Spinal cord (tissue), 9 donors: ENCODE measurements at regions not wholly inside any gene's neighbourhood (a gene's known extent, or its start where the extent isn't known, plus 50 kb on each side); places are given as distances from the start of the nearest gene placed in this dataset.

ENCODE experiments used
- DNase-seq, 6 donors: peaks; one replicate each; pipeline versions ENCODE4 v3.0.0 to v3.0.0-alpha.2; 2013 to 2015; ENCODE audit warnings: low spot score in 6 of 6, low read depth in 4 of 6
- H3K27ac ChIP-seq: one replicate; pipeline ENCODE4 v1.5.1; 2013; ENCODE audit warnings: low read depth, low read length, control low read depth
- H3K27me3 ChIP-seq: one replicate; pipeline ENCODE4 v1.6.1; 2013; ENCODE audit warnings: low read length; ENCODE audit not compliant: control insufficient read depth, insufficient read depth
- H3K36me3 ChIP-seq: one replicate; pipeline ENCODE4 v1.6.1; 2013; ENCODE audit warnings: low read length; ENCODE audit not compliant: control insufficient read depth, insufficient read depth
- H3K4me1 ChIP-seq: one replicate; pipeline ENCODE4 v1.6.1; 2013; ENCODE audit warnings: low read length; ENCODE audit not compliant: control insufficient read depth, insufficient read depth
- H3K4me3 ChIP-seq: one replicate; pipeline ENCODE4 v1.5.1; 2013; ENCODE audit warnings: low read depth, low read length, control low read depth
- H3K9me3 ChIP-seq: one replicate; pipeline ENCODE4 v1.6.1; 2013; ENCODE audit warnings: low read length; ENCODE audit not compliant: control insufficient read depth, insufficient read depth
- WGBS: methylation state at CpG from one replicate; pipeline ENCODE4 v1.1.5; 2013; ENCODE audit warnings: missing lambda C conversion rate; ENCODE audit not compliant: insufficient coverage; 5-methylcytosine and 5-hydroxymethylcytosine counted together
- donor health status: healthy.

- WGBS: no CpG with 5 or more reads among the region's 2 CpGs
- Histone ChIP-seq H3K4me3 (no peak overlapping the region), H3K36me3 (no peaks in the 10 kb centered on the region)
Observed at GRCh38 chr4:163815776-163816175, 321.3 kb downstream of the TMA16 start.

GRCh38 chr4:163816494-163816893, 322.0 kb downstream of the TMA16 start:
- H3K36me3 ChIP-seq: no peaks in the 10 kb centered on the region
- H3K27ac ChIP-seq: no peak overlapping the region
- no peak for DNase-seq
- no CpG with 5 or more reads among the region's 1 CpG for WGBS
- no peaks in the 10 kb centered on the region for H3K27me3 ChIP-seq
- no peaks in the 10 kb centered on the region for H3K4me1 ChIP-seq
- H3K9me3 ChIP-seq: no peaks in the 10 kb centered on the region
- H3K4me3 ChIP-seq: no peak overlapping the region

More at GRCh38 chr4:163815776-163816175, 321.3 kb downstream of the TMA16 start:
- Histone ChIP-seq H3K9me3 (no peaks in the 10 kb centered on the region), H3K4me1 (no peaks in the 10 kb centered on the region), H3K27me3 (no peaks in the 10 kb centered on the region), H3K27ac (no peak overlapping the region)
- DNase-seq: peak in 1 of 6 donors; percentile 66

- Histone ChIP-seq H3K36me3 (no peaks in the 10 kb centered on the region), H3K4me1 (no peaks in the 10 kb centered on the region), H3K4me3 (no peak overlapping the region), H3K27me3 (no peaks in the 10 kb centered on the region), H3K9me3 (no peaks in the 10 kb centered on the region), H3K27ac (no peak overlapping the region)
- no peak for DNase-seq
- 82% methylated on average over 3 of the region's 3 CpGs for WGBS
Observed at GRCh38 chr4:163818673-163819072, 324.2 kb downstream of the TMA16 start.

DNA sequence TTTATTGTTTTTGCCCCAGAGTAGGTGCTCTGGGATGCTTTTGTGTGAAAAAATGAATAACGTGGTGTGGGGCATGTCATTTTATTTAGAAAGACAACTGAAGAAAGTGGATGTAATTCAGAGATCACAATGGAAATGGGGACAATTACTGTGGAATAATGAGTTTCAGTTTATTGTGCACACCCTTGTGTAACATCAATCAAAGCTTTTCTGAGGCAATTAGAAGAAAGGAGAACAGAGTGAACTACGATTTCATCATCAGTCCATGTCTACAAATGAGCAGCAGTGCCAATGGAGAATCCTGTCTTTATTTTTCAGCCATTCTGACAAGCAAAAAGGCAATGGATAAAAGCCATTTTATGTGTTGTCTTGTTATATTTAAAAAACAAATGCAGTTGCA, 339.2 kb downstream of the TMA16 start:
- Histone ChIP-seq H3K9me3 (no peaks in the 10 kb centered on the region), H3K36me3 (no peaks in the 10 kb centered on the region), H3K4me3 (no peak overlapping the region), H3K4me1 (no peaks in the 10 kb centered on the region), H3K27ac (no peak overlapping the region), H3K27me3 (no peaks in the 10 kb centered on the region)
- WGBS: 25% methylated on average over 1 of the region's 2 CpGs
- peak in 1 of 6 donors; percentile 45 for DNase-seq

GRCh38 chr4:163846008-163846407, 351.5 kb downstream of the TMA16 start:
- Histone ChIP-seq H3K27ac (no peak overlapping the region), H3K4me1 (no peaks in the 10 kb centered on the region), H3K27me3 (no peaks in the 10 kb centered on the region), H3K4me3 (no peak overlapping the region), H3K36me3 (no peaks in the 10 kb centered on the region), H3K9me3 (no peaks in the 10 kb centered on the region)
- 100% methylated on average over 1 of the region's 3 CpGs for WGBS
- DNase-seq: no peak

DNA sequence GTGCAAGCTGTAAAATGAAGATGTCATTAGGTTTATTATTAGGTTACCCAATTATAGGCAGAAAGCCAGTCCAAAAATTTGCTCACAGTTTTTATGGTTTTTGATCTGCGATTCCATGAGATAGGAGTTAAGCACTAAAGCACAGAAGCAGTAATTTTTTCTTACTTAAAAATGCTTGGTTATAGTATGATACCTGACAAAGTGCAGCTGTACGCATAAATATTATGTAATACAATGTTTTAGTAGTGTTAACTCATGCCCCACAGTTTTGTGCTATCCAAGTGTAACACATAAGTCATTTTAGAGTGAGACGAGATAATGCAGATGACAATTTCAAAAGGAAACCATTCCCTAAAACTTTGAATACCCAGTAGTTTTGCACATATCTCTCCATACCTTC, 357.8 kb downstream of the TMA16 start:
- H3K27me3 ChIP-seq: no peaks in the 10 kb centered on the region
- H3K4me1 ChIP-seq: no peaks in the 10 kb centered on the region
- no peak overlapping the region for H3K4me3 ChIP-seq
- no peak overlapping the region for H3K27ac ChIP-seq
- H3K36me3 ChIP-seq: no peaks in the 10 kb centered on the region
- 80% methylated on average over 1 of the region's 3 CpGs for WGBS
- H3K9me3 ChIP-seq: no peaks in the 10 kb centered on the region
- DNase-seq: no peak

DNA sequence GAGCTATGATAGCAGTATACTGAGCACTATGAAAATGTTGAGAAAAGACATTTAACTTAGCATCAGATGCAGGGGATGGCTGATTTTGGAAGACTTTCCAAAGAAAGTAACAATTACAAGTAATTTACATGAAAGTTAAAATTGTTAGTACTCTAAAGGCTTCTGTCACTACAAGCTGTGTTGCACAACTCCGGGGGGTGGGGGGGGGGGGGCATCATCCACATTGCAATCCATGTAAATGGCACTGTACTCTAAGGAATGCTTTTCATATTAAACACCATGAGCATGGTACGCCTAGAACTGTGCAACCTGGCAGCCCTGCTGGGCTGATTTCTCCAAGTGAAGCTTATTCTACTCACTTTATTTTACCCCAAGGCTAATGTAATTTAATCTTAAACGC, 363.4 kb downstream of the TMA16 start:
- H3K9me3 ChIP-seq: no peaks in the 10 kb centered on the region
- H3K27ac ChIP-seq: no peak overlapping the region
- no peak overlapping the region for H3K4me3 ChIP-seq
- H3K4me1 ChIP-seq: no peaks in the 10 kb centered on the region
- peak in 1 of 6 donors; percentile 39 for DNase-seq
- no peaks in the 10 kb centered on the region for H3K36me3 ChIP-seq
- WGBS: 88% methylated on average over 2 of the region's 3 CpGs
- H3K27me3 ChIP-seq: no peaks in the 10 kb centered on the region

GRCh38 chr4:163858515-163858914, 364.0 kb downstream of the TMA16 start:
- H3K27ac ChIP-seq: no peak overlapping the region
- WGBS: no CpG with 5 or more reads among the region's 3 CpGs
- no peaks in the 10 kb centered on the region for H3K4me1 ChIP-seq
- no peaks in the 10 kb centered on the region for H3K9me3 ChIP-seq
- no peaks in the 10 kb centered on the region for H3K36me3 ChIP-seq
- no peaks in the 10 kb centered on the region for H3K27me3 ChIP-seq
- no peak overlapping the region for H3K4me3 ChIP-seq
- no peak for DNase-seq

GRCh38 chr4:163863082-163863481, 368.6 kb downstream of the TMA16 start:
- no peaks in the 10 kb centered on the region for H3K27me3 ChIP-seq
- no peak overlapping the region for H3K4me3 ChIP-seq
- WGBS: no CpG with 5 or more reads among the region's 2 CpGs
- DNase-seq: no peak
- no peaks in the 10 kb centered on the region for H3K4me1 ChIP-seq
- no peak overlapping the region for H3K27ac ChIP-seq
- no peaks in the 10 kb centered on the region for H3K9me3 ChIP-seq
- H3K36me3 ChIP-seq: no peaks in the 10 kb centered on the region

DNA sequence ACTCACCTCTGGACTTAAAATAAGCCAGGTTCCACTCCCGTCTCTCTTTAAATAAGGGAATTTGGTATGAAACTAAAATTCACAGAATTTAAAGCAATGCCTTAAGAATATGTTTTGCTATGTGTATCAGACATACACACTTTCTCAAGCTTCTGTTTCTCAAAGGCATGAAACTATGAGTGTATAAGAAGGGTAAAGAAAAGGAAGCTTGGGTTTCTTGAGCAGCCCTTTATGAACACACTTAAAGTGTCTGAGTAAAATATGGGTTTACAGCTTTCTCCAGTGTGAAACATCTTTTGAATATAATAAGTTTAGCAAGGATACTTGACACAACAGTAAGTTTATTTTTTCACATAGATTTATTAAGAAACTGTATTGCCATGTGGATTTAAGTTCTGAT, 370.5 kb downstream of the TMA16 start:
- DNase-seq: no peak
- Histone ChIP-seq H3K4me3 (no peak overlapping the region), H3K27me3 (no peaks in the 10 kb centered on the region), H3K27ac (no peak overlapping the region), H3K4me1 (no peaks in the 10 kb centered on the region), H3K9me3 (no peaks in the 10 kb centered on the region), H3K36me3 (no peaks in the 10 kb centered on the region)
- WGBS: no CpG with 5 or more reads among the region's 1 CpG
